H1 (cell line): ENCODE measurements at regions not wholly inside any gene's neighbourhood (a gene's known extent, or its start where the extent isn't known, plus 50 kb on each side); places are given as distances from the start of the nearest gene placed in this dataset. TPM values are rescaled to one million over a fixed set of nuclear protein-coding genes. Genes with fewer than 3 reads are reported as not detected.

Source experiments
- CBX8 ChIP-seq: fragments of 300-800, 300-1000 bp; sonication (generic); IDR thresholded peaks from 2 replicates; pipeline ENCODE4 v1.7.1; 2016; ENCODE audit warnings: low read depth, low read length, borderline replicate concordance
- CHD1 ChIP-seq: IDR thresholded peaks from 2 replicates; pipeline ENCODE4 v1.6.1; 2012; ENCODE audit warnings: low read depth, low read length, improper control_type of control experiment
- CTCF ChIP-seq, 3 experiments: IDR thresholded peaks; 1 replicate in 2 of 3; 2 replicates in 1 of 3; pipeline versions ENCODE4 v1.5.1 to v1.6.1; 2011; ENCODE audit warnings: low read length in 3 of 3, mild to moderate bottlenecking in 3 of 3, inconsistent platforms in 2 of 3, low read depth in 1 of 3, moderate library complexity in 1 of 3; ENCODE audit not compliant: insufficient read depth in 1 of 3; ENCODE audit errors: control extremely low read depth in 1 of 3
- E2F6 ChIP-seq: IDR thresholded peaks from 2 replicates; pipeline ENCODE4 v1.6.1; 2012; ENCODE audit warnings: inconsistent platforms
- FOSL1 ChIP-seq: IDR thresholded peaks from 2 replicates; pipeline ENCODE4 v1.6.1; 2011; ENCODE audit warnings: mild to moderate bottlenecking, low read depth, low read length, moderate library complexity; ENCODE audit not compliant: insufficient read depth
- KDM5A ChIP-seq: fragments of 200-600 bp; IDR thresholded peaks from 2 replicates; pipeline ENCODE4 v1.7.1; 2012; ENCODE audit warnings: mild to moderate bottlenecking, low read length, inconsistent platforms, mixed read lengths
- RBBP5 ChIP-seq: IDR thresholded peaks from 2 replicates; pipeline ENCODE4 v1.7.1; 2012; ENCODE audit warnings: low read depth, mild to moderate bottlenecking, inconsistent platforms, low read length, moderate library complexity, borderline replicate concordance
- TAF1 ChIP-seq: IDR thresholded peaks from 2 replicates; pipeline ENCODE4 v1.6.1; 2011; ENCODE audit warnings: mild to moderate bottlenecking, low read depth, low read length
- small RNA-seq: library from polyadenylated mRNA; stranded (forward); fragments of <200 nt; extraction: miRNeasy Mini kit (QIAGEN cat#:217004); gene quantifications from one replicate; pipeline ENCODE3, GENCODE V24; 2013; ENCODE audit not compliant: insufficient read depth

- TF ChIP-seq E2F6 = no peak
- TF ChIP-seq CHD1 = no peak
- TF ChIP-seq FOSL1 = no peak
- no peak for TF ChIP-seq TAF1
- no peak for TF ChIP-seq CTCF (IDR thresholded peaks at IDR 0.05; ENCODE audit: control extremely low read depth in 1 of 3, insufficient read depth in 1 of 3, low read depth in 1 of 3, low read length in 3 of 3)
- TF ChIP-seq RBBP5 = no peak
- TF ChIP-seq CBX8 = no peak
- TF ChIP-seq KDM5A = no peak
Measured at GRCh38 chr6:113805811-113806495, 51.2 kb upstream of the MARCKS start (continued).

Small RNA genes in the stretch of these regions (small RNA-seq; reads per million reads assigned to genes)
- gene RNU6-1163P = not detected
